ENCODE measurements at regions not wholly inside any gene's neighbourhood (a gene's known extent, or its start where the extent isn't known, plus 50 kb on each side); places are given as distances from the start of the nearest gene placed in this dataset.
"Not testable (repeated sequence)": the region's sequence is repeated elsewhere in the genome, so short reads cannot be mapped to it uniquely, and the experiment has no call there.

DNA sequence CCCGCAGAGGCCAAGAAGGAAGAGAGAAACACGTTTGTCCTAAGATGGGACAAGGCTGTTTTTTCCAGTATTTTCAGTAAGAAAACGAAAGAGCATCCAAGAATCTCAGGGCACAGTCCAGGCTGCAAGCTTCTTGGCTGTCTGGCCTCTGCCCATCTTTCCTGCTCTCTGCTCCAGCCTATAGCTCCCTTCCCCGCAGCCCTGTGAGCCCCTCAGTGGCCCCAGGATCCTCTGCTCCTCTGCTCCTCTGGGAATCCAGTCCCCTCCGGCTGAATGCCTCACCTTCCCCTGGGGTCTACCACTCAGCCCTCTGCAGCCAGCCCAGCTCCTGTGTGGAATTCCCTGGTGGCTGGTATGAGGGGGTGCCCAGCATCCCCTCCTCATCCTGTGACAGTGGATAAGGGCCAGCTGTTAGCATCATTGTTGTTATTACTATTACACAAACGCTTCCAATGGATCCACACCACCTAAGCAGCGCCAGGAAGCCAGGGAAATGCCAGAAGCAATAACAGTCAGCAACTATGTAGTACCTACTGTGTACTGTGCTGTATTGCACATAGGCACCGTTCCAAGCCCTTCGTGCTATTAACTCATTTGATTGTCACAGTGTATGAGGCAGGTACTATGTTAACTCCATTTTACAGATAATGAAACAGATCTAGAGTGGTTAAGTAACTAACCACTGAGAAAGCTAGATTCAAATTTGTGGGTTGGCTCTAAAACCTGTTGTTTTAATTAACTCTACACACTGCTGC lies 60.3 kb upstream of the PTPN1 start:
- DNase-seq (ENCODE audit: low read depth) = no peak

GRCh38 chr20:50450493-50450826 lies 59.7 kb upstream of the PTPN1 start:
- DNase-seq (ENCODE audit: low read depth) = no peak

GRCh38 chr20:50450881-50451752 lies 59.1 kb upstream of the PTPN1 start:
- no peak for DNase-seq (ENCODE audit: low read depth)

DNA sequence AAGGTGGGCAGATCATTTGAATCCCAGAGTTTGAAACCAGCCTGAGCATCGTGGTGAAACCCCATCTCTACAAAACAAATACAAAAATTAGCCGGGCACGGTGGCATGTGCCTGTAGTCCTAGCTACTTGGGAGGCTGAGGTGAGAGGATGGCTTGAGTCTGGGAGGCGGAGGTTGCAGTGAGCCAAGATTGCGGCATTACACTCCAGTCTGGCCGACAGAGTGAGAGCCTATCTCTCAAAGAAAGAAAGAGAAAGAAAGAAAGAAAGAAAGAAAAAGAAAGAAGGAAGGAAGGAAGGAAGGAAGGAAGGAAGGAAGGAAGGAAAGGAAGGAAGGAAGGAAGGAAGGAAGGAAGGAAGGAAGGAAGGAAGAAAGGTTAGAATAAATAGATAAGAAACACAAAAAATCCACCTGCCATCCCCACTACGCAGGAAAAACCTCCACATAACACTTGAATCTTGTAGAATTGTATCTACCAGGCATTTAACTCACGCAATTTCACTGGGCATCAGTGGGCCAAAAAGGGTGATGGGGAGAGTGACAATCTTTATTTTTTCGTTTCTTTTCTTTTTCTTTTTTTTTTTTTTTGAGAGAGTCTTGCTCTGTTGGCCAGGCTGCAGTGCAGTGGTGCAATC lies 58.3 kb upstream of the PTPN1 start:
- not testable (repeated sequence) for DNase-seq (ENCODE audit: low read depth)

DNA sequence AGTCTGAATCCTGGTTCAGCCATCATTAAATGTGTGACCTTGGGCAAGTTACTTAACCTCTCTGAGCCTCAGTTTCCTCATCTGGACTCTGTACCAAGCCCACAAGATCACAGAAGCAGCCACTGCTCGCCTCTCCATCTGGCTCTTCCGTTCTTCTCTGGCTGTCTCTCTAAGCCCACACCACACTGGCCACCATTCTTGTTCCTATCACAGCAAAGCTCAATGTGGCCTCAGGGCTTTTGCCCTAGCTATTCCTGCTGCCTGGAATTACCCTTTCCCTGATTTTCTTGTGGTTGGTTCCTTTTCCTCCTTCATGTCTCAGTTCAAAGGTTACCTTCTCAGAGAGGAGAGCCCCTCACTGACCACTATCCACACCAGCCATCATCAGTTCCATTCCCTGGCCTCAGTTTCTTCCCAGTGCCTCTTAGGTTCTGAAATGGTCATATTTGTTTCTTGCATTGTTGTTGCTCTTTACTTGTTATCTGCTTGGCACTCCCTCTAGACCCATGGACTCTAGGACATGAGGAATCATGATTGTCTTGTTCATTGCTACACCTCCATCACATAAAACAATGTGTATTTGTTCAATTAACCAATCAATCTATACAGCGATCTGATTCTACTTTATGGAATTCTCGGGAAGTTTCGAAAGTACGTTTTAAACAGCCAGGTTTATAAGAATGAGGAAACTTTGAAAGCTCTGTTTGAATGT lies 56.5 kb upstream of the PTPN1 start:
- DNase-seq (ENCODE audit: low read depth) = no peak

DNA sequence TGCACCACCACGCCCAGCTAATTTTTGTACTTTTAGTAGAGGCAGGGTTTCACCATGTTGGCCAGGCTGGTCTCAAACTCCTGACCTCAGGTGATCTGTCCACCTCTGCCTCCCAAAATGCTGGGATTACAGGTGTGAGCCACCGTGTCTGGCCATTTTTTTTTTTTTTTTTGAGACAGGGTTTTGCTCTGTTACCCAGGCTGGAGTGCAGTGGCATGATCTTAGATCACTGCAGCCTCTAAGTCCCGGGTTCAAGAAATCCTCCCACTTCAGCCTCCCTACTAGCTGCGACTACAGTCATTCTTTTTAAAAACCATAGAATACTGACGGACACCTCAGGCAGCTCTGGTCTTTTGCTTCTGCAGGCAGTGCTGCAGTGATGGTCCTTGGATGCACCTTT lies 54.9 kb upstream of the PTPN1 start:
- not testable (repeated sequence) for DNase-seq (ENCODE audit: low read depth)

DNA sequence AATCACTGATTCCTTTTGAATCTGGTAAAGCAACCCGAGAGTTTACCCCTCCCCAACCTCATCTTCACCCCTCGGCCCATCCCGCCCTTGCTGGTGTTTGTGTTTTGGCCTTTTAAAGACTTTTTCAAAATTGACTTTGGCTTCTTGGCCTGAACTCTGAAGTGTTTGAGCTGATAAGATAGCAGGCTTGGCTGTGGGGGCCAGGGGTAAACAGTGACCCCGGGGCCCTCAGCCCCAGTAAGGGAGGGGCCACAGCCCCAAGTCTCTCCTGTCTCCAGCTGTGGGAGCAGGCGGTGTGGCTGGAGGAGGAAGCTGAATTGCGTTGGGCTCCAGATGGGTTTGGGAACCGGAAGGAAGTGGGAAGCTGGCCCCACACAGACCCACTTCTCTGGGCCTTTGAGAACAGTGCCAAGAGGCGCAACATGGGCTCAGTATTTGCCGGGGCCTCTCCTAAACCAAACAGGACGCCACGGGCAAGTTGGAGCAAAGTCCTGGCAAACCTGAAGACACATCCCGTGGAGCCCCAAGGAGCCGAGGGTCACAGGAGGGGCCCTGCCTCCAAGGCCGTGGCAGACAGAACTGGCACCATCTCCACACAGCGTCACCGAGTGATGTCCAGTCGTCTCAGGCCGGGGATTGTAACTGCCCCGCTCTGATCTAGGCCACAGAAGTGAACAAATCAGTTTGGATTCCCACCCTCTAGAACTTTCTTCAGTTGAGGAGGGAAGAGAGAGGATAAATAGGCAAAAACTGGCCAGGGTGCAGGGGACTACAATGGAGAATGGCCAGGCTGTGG lies 54.3 kb upstream of the PTPN1 start:
- no peak for DNase-seq (ENCODE audit: low read depth)

DNA sequence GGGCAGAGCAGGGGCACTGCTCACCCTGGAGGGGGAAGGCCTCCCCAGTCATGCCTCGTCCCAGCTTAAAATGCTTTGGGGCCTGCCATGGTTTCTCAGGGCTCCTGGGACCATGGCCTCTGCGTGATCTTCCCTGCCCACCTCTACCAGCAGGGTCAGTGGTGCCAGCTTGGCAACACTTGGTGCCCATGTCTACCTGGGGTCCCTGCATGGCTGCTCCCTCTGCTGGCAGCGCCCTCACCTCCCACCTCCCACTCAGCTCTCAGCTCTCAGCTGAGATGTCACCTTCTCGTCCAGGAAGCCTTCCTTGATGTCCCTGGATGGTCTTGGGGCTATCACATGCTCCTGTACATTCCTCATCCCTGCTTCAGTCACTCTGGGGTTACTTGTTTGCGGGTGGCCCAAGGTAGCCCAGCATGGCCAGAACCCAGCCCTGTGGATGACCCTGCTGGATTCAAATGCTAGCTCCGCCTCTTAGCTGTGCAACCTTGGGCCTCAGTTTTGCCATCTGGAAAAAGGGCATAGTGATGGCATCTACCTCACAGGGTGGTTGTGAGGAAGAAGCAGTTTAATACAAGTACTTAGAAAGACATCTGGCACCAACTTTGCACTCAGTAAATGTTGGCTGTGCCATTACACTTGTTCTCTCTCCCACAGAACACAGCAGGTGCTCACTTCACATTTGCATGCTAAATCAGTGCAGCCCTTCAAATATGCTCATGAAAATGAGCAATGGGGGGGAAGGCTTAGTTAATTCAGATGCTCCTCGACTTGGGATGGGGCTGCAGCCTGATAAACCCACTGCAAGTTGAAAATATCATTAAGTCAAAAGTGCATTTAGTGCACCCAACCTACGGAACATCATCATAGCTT lies 53.5 kb upstream of the PTPN1 start:
- no peak for DNase-seq (ENCODE audit: low read depth)

DNA sequence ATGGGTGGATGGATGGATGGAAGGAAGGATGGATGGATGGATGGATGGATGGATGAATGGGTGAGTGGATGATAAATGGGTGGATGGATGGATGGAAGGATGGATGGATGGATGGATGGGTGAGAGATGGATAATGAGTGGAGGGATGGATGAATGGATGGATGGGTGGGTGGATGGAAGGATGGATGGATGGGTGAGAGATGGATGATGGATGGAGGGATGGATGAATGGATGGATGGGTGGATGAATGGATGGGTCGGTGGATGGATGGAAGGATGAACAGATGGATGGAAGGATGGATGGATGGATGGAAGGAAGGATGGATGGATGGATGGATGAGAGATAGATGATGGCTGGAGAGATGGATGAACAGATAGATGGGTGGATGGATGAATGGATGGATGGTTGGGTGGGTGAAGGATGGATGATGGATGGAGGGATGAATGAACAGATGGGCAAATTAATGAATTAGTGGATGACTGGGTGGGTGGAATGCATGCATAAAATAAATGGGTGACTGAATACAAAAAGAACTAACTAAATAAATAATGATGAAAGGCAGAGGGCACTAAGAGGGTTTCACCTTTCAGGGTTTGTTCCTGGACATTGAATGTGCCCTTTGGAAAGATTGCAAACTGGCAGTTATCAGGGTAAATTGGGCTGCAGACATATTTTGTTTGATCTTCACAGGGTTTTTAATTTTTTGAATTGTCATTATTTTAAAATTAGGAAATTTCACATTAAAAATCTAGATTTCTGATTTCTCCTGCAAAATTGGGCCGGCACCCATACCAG lies 50.9 kb upstream of the PTPN1 start:
- no peak for DNase-seq (ENCODE audit: low read depth)

DNA sequence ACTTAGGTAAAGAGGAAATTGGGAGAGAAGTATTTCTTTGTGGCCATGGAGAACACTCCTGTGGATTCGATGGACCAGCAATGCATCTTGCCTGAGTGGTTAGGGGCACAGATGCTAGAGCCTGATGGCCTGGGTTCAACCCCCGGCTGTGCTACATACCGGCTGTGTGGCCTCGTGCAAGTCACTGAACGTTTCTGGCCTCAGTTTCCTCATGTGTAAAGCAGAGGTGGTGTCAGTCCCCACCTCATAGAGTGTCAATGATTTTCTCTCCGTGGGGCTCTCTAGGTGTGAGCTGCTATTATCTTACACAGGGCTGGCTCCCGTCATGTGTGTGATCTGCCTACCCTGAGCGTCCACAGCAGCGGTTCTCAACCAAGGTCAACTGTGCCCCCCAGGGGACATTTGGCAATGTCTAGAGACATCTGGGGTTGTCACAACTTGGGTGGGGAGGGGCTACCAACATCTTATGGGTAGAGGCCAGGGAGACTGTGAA lies 50.0 kb upstream of the PTPN1 start:
- no peak for DNase-seq (ENCODE audit: low read depth)
